HCT116 (cell line): ENCODE measurements at regions not wholly inside any gene's neighbourhood (a gene's known extent, or its start where the extent isn't known, plus 50 kb on each side); places are given as distances from the start of the nearest gene placed in this dataset.

Source experiments
- EZH2 ChIP-seq: fragments of 200-600 bp; sonication (generic); IDR thresholded peaks from 2 replicates; pipeline ENCODE4 v1.6.1; 2017; ENCODE audit warnings: antibody characterized with exemption, mixed run types
- EZH2phosphoT487 ChIP-seq: fragments of 200-600 bp; IDR thresholded peaks from 2 replicates; pipeline ENCODE4 v1.6.1; 2018; ENCODE audit warnings: antibody characterized with exemption, borderline replicate concordance
- TF ChIP-seq, protein P1 (sequence below), 3 experiments: fragments of 200-600 bp in 1 of 3; sonication (generic) in 1 of 3; IDR thresholded peaks in 2 of 3; conservative IDR thresholded peaks in 1 of 3; 2 replicates each; pipeline ENCODE4 v1.5.1; 2012 to 2017; ENCODE audit warnings: low read depth in 2 of 3, low read length in 2 of 3, antibody characterized with exemption in 1 of 3, borderline replicate concordance in 1 of 3, control low read depth in 1 of 3, mild to moderate bottlenecking in 1 of 3, mixed read lengths in 1 of 3, mixed run types in 1 of 3, moderate library complexity in 1 of 3; ENCODE audit not compliant: insufficient read depth in 1 of 3

DNA sequence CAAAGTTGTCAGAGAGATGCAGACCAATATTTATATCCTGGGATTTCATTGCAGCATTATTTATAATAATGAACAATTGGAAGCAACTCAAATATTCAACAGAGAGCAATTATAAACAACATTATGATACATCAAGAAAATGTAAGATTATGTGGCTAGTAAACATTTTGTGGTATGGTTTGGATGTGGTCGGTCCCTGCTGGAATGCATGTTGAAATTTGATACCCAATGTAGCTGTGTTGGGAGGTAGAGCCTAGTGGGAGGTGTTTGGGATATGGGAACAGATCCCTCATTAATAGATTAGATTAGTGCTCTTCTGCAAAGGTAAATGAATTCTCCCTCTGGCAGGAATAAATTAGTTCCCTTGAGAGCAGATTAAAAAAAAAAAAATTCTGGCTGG, 350.9 kb downstream of the ANKRD30A start:
- TF ChIP-seq, protein P1, sequence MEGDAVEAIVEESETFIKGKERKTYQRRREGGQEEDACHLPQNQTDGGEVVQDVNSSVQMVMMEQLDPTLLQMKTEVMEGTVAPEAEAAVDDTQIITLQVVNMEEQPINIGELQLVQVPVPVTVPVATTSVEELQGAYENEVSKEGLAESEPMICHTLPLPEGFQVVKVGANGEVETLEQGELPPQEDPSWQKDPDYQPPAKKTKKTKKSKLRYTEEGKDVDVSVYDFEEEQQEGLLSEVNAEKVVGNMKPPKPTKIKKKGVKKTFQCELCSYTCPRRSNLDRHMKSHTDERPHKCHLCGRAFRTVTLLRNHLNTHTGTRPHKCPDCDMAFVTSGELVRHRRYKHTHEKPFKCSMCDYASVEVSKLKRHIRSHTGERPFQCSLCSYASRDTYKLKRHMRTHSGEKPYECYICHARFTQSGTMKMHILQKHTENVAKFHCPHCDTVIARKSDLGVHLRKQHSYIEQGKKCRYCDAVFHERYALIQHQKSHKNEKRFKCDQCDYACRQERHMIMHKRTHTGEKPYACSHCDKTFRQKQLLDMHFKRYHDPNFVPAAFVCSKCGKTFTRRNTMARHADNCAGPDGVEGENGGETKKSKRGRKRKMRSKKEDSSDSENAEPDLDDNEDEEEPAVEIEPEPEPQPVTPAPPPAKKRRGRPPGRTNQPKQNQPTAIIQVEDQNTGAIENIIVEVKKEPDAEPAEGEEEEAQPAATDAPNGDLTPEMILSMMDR (IDR thresholded peaks at IDR 0.05 in 2 of 3, conservative IDR thresholded peaks at IDR 0.05 in 1 of 3; ENCODE audit: borderline replicate concordance in 1 of 3, insufficient read depth in 1 of 3, low read depth in 2 of 3, low read length in 2 of 3): no peak
- no peak for TF ChIP-seq EZH2
- TF ChIP-seq EZH2phosphoT487: no peak
